ENCODE measurements at regions not wholly inside any gene's neighbourhood (a gene's known extent, or its start where the extent isn't known, plus 50 kb on each side); places are given as distances from the start of the nearest gene placed in this dataset.

DNA sequence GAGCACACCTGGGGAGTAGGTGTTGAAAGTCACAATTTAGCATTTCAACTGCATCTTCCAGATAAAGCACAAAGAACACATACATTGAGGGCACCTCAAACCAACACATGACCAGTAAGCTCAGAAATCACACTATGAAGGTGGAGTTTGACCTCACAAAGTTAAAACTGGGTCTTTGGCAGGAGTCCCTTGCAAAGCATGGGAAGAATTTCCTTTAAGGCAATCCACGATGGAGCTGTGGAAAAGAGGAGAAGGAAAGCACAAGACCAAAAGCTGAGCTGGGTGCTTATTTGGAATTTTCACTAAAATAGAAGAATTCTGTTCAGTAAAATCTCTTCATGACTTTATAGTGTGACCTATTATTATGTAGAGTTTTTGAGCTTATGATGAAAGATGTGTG is 212.9 kb upstream of the APCDD1 start:
- TF ChIP-seq SIN3A (IDR thresholded peaks at IDR 0.05; ENCODE audit: borderline replicate concordance, insufficient read depth, low read depth, low read length) (no peak), POLR2AphosphoS5 (IDR thresholded peaks at IDR 0.05; ENCODE audit: low read depth, low read length) (no peak)
- TF ChIP-seq, protein P1, sequence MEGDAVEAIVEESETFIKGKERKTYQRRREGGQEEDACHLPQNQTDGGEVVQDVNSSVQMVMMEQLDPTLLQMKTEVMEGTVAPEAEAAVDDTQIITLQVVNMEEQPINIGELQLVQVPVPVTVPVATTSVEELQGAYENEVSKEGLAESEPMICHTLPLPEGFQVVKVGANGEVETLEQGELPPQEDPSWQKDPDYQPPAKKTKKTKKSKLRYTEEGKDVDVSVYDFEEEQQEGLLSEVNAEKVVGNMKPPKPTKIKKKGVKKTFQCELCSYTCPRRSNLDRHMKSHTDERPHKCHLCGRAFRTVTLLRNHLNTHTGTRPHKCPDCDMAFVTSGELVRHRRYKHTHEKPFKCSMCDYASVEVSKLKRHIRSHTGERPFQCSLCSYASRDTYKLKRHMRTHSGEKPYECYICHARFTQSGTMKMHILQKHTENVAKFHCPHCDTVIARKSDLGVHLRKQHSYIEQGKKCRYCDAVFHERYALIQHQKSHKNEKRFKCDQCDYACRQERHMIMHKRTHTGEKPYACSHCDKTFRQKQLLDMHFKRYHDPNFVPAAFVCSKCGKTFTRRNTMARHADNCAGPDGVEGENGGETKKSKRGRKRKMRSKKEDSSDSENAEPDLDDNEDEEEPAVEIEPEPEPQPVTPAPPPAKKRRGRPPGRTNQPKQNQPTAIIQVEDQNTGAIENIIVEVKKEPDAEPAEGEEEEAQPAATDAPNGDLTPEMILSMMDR (IDR thresholded peaks at IDR 0.05) = no peak

Measured in Panc1 (cell line).